Large intestine (tissue), 3 donors: ENCODE measurements at regions not wholly inside any gene's neighbourhood (a gene's known extent, or its start where the extent isn't known, plus 50 kb on each side); places are given as distances from the start of the nearest gene placed in this dataset.
"Not testable (repeated sequence)": the region's sequence is repeated elsewhere in the genome, so short reads cannot be mapped to it uniquely, and the experiment has no call there.

Source experiments
- DNase-seq, 2 donors: peaks; one replicate each; pipeline versions ENCODE4 v3.0.0 to v3.0.0-alpha.2; 2013
- H3K27ac ChIP-seq: one replicate; pipeline ENCODE4 v1.5.1; 2013; ENCODE audit warnings: low read length
- H3K27me3 ChIP-seq: 2 replicates; pipeline ENCODE4 v1.6.1; 2013; ENCODE audit warnings: low read length; ENCODE audit not compliant: control insufficient read depth, insufficient read depth
- H3K36me3 ChIP-seq: 2 replicates; pipeline ENCODE4 v1.6.1; 2013; ENCODE audit warnings: low read length; ENCODE audit not compliant: control insufficient read depth, insufficient read depth
- H3K4me1 ChIP-seq: one replicate; pipeline ENCODE4 v1.6.1; 2013; ENCODE audit warnings: low read length; ENCODE audit not compliant: control insufficient read depth, insufficient read depth
- H3K4me3 ChIP-seq: one replicate; pipeline ENCODE4 v1.5.1; 2013; ENCODE audit warnings: low read length
- H3K9me3 ChIP-seq: one replicate; pipeline ENCODE4 v1.6.1; 2013; ENCODE audit warnings: mild to moderate bottlenecking, low read depth, low read length, moderate library complexity; ENCODE audit not compliant: control insufficient read depth
- WGBS: methylation state at CpG from one replicate; pipeline ENCODE4 v1.1.5; 2013; ENCODE audit warnings: low lambda C conversion rate; ENCODE audit not compliant: insufficient coverage; 5-methylcytosine and 5-hydroxymethylcytosine counted together

DNA sequence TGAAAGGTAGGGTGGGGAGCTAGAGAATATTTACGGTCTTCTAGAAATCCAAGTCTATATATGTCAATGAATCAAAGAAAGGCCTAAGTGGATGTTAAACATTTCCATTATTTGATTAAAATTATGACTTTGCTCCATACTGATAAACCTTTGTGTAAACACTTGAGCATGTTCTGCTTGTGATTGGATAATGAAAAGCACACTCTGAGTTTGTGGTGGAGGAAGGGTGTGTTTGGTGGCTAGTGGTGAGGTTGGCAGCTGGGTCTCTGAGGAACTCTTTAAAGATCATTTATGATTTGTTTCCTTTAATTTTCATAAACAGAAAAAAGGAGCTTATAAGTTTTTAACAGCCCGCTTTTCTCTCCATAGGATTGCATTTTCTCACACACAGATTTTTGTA is 84.7 kb downstream of the RFPL4B start:
- no peak overlapping the region for H3K4me3 ChIP-seq
- H3K36me3 ChIP-seq: no peaks in the 10 kb centered on the region
- no peak for DNase-seq
- 20% methylated on average over 1 of the region's 2 CpGs for WGBS
- no peak overlapping the region for H3K27ac ChIP-seq
- H3K9me3 ChIP-seq: no peaks in the 10 kb centered on the region
- H3K27me3 ChIP-seq: no peaks in the 10 kb centered on the region
- no peaks in the 10 kb centered on the region for H3K4me1 ChIP-seq

- no peak overlapping the region for H3K27ac ChIP-seq
These were observed 85.7 kb downstream of the RFPL4B start for GRCh38 chr6:112432853-112433252.

GRCh38 chr6:112433457-112433856 is 86.3 kb downstream of the RFPL4B start:
- no CpG with 5 or more reads among the region's 1 CpG for WGBS
- H3K9me3 ChIP-seq: no peaks in the 10 kb centered on the region
- H3K27ac ChIP-seq: no peak overlapping the region
- H3K36me3 ChIP-seq: no peaks in the 10 kb centered on the region
- no peaks in the 10 kb centered on the region for H3K4me1 ChIP-seq
- H3K4me3 ChIP-seq: no peak overlapping the region
- H3K27me3 ChIP-seq: no peaks in the 10 kb centered on the region
- DNase-seq: no peak

More at GRCh38 chr6:112432853-112433252, 85.7 kb downstream of the RFPL4B start:
- Histone ChIP-seq H3K36me3 (no peaks in the 10 kb centered on the region), H3K27me3 (no peaks in the 10 kb centered on the region), H3K4me3 (no peak overlapping the region), H3K4me1 (no peaks in the 10 kb centered on the region), H3K9me3 (no peaks in the 10 kb centered on the region)
- DNase-seq: no peak

DNA sequence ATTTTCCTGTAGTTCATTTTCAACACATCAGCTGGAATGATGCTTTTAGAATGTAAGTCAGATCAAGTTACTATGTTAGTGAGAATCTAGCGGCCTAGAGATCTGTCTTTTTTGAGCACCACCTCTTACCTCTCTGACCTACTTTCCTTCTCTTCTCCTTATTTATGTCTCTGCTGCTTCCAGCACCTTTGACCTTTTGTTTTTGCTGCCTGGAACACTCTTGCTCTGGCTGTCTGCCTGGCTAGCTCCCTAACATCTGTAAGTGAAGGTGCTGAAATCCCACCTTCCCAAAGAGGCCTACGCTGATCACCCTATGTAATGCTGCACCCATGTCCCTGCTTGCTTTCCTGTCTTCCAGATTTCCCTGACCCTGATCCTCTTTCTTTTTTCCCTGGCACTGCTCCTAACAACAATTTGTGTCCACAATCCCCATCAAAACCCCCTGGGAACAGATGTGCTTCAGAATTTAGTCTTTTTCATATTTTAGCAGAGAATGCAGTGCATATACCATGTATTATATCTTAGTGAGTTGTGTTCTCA is 87.8 kb downstream of the RFPL4B start:
- H3K4me3 ChIP-seq: no peak overlapping the region
- no peaks in the 10 kb centered on the region for H3K4me1 ChIP-seq
- DNase-seq: no peak
- no peaks in the 10 kb centered on the region for H3K9me3 ChIP-seq
- H3K36me3 ChIP-seq: no peaks in the 10 kb centered on the region
- no CpG with 5 or more reads among the region's 2 CpGs for WGBS
- no peak overlapping the region for H3K27ac ChIP-seq
- H3K27me3 ChIP-seq: no peaks in the 10 kb centered on the region

DNA sequence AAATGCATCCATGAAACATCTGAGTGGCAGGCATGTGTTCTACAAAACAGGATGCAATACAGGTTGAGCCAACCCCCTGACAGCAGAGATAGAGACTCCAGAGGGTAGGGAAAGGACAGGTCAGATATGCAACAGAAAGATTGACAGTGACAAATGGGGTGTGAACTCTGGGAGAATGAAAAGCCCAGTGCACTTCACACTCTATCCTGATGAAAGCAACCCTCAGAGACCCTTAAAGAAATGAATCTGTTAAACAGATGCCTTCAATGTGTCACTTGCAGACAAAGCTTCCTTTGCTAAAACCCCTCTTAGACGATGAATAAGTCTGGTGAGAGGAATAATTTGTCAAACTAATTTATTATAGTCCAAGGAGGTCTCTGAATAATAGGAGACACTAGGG is 89.9 kb downstream of the RFPL4B start:
- Histone ChIP-seq H3K27ac (no peak overlapping the region), H3K4me1 (no peaks in the 10 kb centered on the region), H3K27me3 (no peaks in the 10 kb centered on the region), H3K9me3 (no peaks in the 10 kb centered on the region), H3K4me3 (no peak overlapping the region), H3K36me3 (no peaks in the 10 kb centered on the region)
- DNase-seq: no peak
- WGBS: no CpG with 5 or more reads among the region's 1 CpG

GRCh38 chr6:112439010-112439409 is 91.9 kb downstream of the RFPL4B start:
- no peak for DNase-seq
- Histone ChIP-seq H3K36me3 (no peaks in the 10 kb centered on the region), H3K4me3 (no peak overlapping the region), H3K4me1 (no peaks in the 10 kb centered on the region), H3K27me3 (no peaks in the 10 kb centered on the region), H3K9me3 (no peaks in the 10 kb centered on the region), H3K27ac (no peak overlapping the region)
- WGBS: 70% methylated on average over 2 of the region's 5 CpGs

- Histone ChIP-seq H3K36me3 (no peaks in the 10 kb centered on the region), H3K27ac (no peak overlapping the region), H3K4me1 (no peaks in the 10 kb centered on the region), H3K27me3 (no peaks in the 10 kb centered on the region), H3K4me3 (no peak overlapping the region), H3K9me3 (no peaks in the 10 kb centered on the region)
- no CpG with 5 or more reads among the region's 1 CpG for WGBS
- DNase-seq: no peak
These were observed 92.3 kb downstream of the RFPL4B start for GRCh38 chr6:112439432-112439831.

DNA sequence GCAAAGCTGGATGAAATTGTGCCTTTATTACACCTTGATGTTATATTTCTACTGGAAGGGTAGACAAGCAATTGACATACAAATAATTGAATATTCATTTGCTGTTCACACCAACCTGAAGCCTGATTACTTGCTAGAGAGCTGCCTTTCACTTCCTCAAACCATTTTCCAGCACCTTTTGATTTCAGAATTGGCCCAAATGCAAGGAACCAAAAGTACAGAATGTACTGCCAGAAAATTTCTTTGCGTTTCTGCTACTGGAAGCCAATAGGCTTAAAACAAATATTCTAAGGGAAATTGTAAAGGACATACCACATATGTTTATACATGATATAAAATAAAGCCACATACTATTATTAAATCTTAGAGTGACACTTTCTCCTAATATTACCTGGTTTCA is 94.5 kb downstream of the RFPL4B start:
- Histone ChIP-seq H3K9me3 (no peaks in the 10 kb centered on the region), H3K4me1 (no peaks in the 10 kb centered on the region), H3K27me3 (no peaks in the 10 kb centered on the region), H3K4me3 (no peak overlapping the region), H3K36me3 (no peaks in the 10 kb centered on the region), H3K27ac (no peak overlapping the region)
- no peak for DNase-seq
- no CpG with 5 or more reads among the region's 1 CpG for WGBS

- 100% methylated on average over 1 of the region's 6 CpGs for WGBS
- Histone ChIP-seq H3K27ac (no peak overlapping the region), H3K9me3 (no peaks in the 10 kb centered on the region)
These were observed 96.3 kb downstream of the RFPL4B start for GRCh38 chr6:112443179-112444065.

DNA sequence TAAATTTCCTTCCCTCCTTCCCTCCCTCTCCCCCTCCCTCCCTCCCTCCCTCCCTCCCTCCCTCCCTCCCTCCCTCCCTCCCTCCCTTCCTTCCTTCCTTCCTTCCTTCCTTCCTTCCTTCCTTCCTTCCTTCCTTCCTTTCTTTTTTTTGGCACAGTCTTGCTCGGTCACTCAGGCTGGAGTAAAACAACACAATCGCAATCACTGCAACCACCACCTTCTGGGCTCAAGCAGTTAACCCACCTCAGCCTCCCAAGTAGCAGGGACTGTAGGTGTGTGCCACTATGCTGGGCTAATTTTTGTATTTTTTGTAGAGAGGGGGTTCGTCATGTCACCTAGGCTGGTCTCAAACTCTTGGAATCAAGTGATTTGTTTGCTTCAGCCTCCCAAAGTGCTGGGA is 101.7 kb downstream of the RFPL4B start:
- not testable (repeated sequence) for DNase-seq
- no CpG with 5 or more reads among the region's 3 CpGs for whole genome bisulfite sequencing

More at GRCh38 chr6:112443179-112444065, 96.3 kb downstream of the RFPL4B start:
- Histone ChIP-seq H3K27me3 (no peaks in the 10 kb centered on the region), H3K4me1 (no peaks in the 10 kb centered on the region), H3K36me3 (no peaks in the 10 kb centered on the region), H3K4me3 (no peak overlapping the region)
- no peak for DNase-seq

DNA sequence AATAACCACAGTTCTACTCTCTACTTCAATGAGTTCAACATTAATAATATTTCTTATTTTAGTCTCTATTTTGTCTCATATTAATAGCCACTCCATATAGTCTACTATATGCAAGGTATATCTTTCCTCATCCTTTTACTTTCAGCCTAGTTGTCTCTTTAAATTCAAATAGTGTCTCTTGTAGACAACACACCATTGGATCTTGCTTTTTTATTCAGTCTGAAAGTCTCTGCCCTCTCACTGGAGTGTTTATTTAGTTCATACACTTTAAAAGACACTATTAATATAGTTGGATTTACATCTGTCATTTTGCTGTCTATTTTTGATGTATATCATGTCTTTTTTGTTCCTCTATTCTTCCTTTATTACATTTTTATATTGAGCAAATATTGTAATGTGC is 103.5 kb downstream of the RFPL4B start:
- H3K9me3 ChIP-seq: no peaks in the 10 kb centered on the region
- H3K27ac ChIP-seq: no peak overlapping the region
- no peaks in the 10 kb centered on the region for H3K4me1 ChIP-seq
- DNase-seq: no peak
- H3K36me3 ChIP-seq: no peaks in the 10 kb centered on the region
- no peak overlapping the region for H3K4me3 ChIP-seq
- H3K27me3 ChIP-seq: no peaks in the 10 kb centered on the region

More for the DNA sequence above, 101.7 kb downstream of the RFPL4B start:
- H3K4me1 ChIP-seq, H3K9me3 ChIP-seq, H3K4me3 ChIP-seq, H3K27me3 ChIP-seq, H3K36me3 ChIP-seq, H3K27ac ChIP-seq: not testable (repeated sequence)
